ENCODE measurements at regions not wholly inside any gene's neighbourhood (a gene's known extent, or its start where the extent isn't known, plus 50 kb on each side); places are given as distances from the start of the nearest gene placed in this dataset.

DNA sequence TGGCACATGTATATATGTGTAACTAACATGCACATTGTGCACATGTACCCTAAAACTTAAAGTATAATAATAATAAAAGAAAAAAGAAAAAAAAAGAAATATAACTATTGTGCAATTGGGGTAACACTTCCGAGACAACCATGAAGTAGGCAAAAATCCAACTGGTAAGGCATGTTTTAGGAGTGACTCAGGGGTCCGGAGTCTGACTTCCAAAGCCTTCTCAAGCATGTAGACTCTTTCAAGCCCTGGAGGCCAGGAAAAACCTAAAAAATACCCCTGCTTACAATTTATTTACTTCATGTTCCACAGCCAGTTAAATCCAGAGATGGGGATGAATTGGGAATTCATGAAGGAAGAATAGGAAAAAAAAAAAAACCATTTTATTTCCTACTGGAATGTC lies 161.3 kb upstream of the PHACTR1 start:
- no peak overlapping the region for H3K27ac Mint-ChIP-seq (ENCODE audit: unreplicated experiment)
- H3K9me3 Mint-ChIP-seq (ENCODE audit: unreplicated experiment), result peaks cover 21% of the 10 kb centered on the region
- H3K27me3 ChIP-seq (replicated peaks; ENCODE audit: control insufficient read depth, insufficient read depth, low read length), result no peaks in the 10 kb centered on the region
- no peaks in the 10 kb centered on the region for H3K36me3 Mint-ChIP-seq (ENCODE audit: insufficient read depth, unreplicated experiment)
- DNase-seq, result no peak
- no peak overlapping the region for H3K4me3 ChIP-seq (ENCODE audit: low read depth, low read length)
- no peak overlapping the region for H3K4me3 Mint-ChIP-seq (ENCODE audit: unreplicated experiment)
- H3K4me1 ChIP-seq, result no peaks in the 10 kb centered on the region
- no peaks in the 10 kb centered on the region for H3K4me1 Mint-ChIP-seq (ENCODE audit: low read depth, unreplicated experiment)
- intact Hi-C loops (cut with micrococcal nuclease; ENCODE audit: unreplicated experiment), result no loop called here
- BruUV-seq (replicated peaks), result no TSS peak
- no peaks in the 10 kb centered on the region for H3K9me3 ChIP-seq
- H3K36me3 ChIP-seq (ENCODE audit: control insufficient read depth, insufficient read depth, low read length), result no peaks in the 10 kb centered on the region
- POLR2A ChIA-PET, result no interaction called here
- TF ChIP-seq, protein P1, sequence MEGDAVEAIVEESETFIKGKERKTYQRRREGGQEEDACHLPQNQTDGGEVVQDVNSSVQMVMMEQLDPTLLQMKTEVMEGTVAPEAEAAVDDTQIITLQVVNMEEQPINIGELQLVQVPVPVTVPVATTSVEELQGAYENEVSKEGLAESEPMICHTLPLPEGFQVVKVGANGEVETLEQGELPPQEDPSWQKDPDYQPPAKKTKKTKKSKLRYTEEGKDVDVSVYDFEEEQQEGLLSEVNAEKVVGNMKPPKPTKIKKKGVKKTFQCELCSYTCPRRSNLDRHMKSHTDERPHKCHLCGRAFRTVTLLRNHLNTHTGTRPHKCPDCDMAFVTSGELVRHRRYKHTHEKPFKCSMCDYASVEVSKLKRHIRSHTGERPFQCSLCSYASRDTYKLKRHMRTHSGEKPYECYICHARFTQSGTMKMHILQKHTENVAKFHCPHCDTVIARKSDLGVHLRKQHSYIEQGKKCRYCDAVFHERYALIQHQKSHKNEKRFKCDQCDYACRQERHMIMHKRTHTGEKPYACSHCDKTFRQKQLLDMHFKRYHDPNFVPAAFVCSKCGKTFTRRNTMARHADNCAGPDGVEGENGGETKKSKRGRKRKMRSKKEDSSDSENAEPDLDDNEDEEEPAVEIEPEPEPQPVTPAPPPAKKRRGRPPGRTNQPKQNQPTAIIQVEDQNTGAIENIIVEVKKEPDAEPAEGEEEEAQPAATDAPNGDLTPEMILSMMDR (IDR thresholded peaks at IDR 0.05; ENCODE audit: insufficient read depth in 1 of 2, low read depth in 1 of 2, low read length in 1 of 2, severe bottlenecking in 1 of 2, unreplicated experiment in 1 of 2), result no peak
- CTCF ChIA-PET, result no interaction called here
- no peaks in the 10 kb centered on the region for H3K27me3 Mint-ChIP-seq (ENCODE audit: insufficient read depth, unreplicated experiment)

DNA sequence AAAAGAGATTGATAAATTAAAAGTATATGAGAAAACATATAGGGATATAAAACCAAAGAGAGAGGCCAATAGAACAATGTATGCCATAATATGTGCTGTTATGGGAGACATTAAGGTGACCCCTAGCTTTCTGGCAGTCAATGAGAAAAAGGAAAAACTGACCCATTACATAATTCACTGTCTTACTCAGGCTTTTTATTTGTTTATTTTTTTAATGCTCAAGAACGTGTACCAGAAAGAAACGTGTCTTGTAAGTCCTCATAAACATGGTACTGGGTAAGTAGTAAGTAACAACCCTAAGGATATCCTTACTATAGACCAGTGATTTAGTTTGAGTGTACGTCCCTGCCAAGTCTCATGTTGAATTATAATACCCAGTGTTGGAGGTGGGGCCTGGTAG lies 160.8 kb upstream of the PHACTR1 start:
- H3K4me1 Mint-ChIP-seq (ENCODE audit: low read depth, unreplicated experiment), result no peaks in the 10 kb centered on the region
- no peak overlapping the region for H3K27ac Mint-ChIP-seq (ENCODE audit: unreplicated experiment)
- no TSS peak for BruUV-seq (replicated peaks)
- intact Hi-C loops (cut with micrococcal nuclease; ENCODE audit: unreplicated experiment), result no loop called here
- H3K4me1 ChIP-seq, result no peaks in the 10 kb centered on the region
- H3K36me3 Mint-ChIP-seq (ENCODE audit: insufficient read depth, unreplicated experiment), result no peaks in the 10 kb centered on the region
- no peaks in the 10 kb centered on the region for H3K27me3 Mint-ChIP-seq (ENCODE audit: insufficient read depth, unreplicated experiment)
- no peaks in the 10 kb centered on the region for H3K27me3 ChIP-seq (replicated peaks; ENCODE audit: control insufficient read depth, insufficient read depth, low read length)
- H3K4me3 ChIP-seq (ENCODE audit: low read depth, low read length), result no peak overlapping the region
- ChIA-PET CTCF (no interaction called here), POLR2A (no interaction called here)
- H3K4me3 Mint-ChIP-seq (ENCODE audit: unreplicated experiment), result no peak overlapping the region
- DNase-seq, result no peak
- TF ChIP-seq, protein P1 (IDR thresholded peaks at IDR 0.05; ENCODE audit: insufficient read depth in 1 of 2, low read depth in 1 of 2, low read length in 1 of 2, severe bottlenecking in 1 of 2, unreplicated experiment in 1 of 2), result no peak
- no peaks in the 10 kb centered on the region for H3K9me3 ChIP-seq
- H3K9me3 Mint-ChIP-seq (ENCODE audit: unreplicated experiment), result peaks cover 21% of the 10 kb centered on the region
- H3K36me3 ChIP-seq (ENCODE audit: control insufficient read depth, insufficient read depth, low read length), result no peaks in the 10 kb centered on the region

DNA sequence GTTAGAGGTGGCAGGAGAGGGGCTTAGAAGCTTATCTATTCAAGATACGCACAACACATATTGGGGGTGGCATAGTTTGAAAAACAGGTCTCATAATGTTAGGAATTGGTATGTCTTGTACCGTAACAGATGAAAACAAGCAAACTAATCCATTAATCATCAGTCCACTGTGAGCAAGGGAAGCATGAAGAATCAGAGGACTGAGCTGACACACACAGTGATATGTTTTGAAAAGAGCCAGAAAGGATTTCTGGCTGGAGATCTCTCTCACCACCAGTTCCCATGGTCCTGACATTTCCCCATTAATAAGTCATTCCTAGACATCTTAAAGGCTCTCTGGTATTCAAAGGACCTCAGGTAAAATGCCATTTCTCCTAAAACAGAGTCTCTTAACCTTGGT lies 158.8 kb upstream of the PHACTR1 start:
- H3K4me3 Mint-ChIP-seq (ENCODE audit: unreplicated experiment), result no peak overlapping the region
- H3K4me1 Mint-ChIP-seq (ENCODE audit: low read depth, unreplicated experiment), result peaks cover 11% of the 10 kb centered on the region
- Histone ChIP-seq H3K36me3 (ENCODE audit: control insufficient read depth, insufficient read depth, low read length) (no peaks in the 10 kb centered on the region), H3K4me3 (ENCODE audit: low read depth, low read length) (no peak overlapping the region), H3K27me3 (replicated peaks; ENCODE audit: control insufficient read depth, insufficient read depth, low read length) (no peaks in the 10 kb centered on the region), H3K4me1 (peaks cover 8% of the 10 kb centered on the region; the same call in 1 of the 2 replicates), H3K9me3 (peaks cover 14% of the 10 kb centered on the region)
- TF ChIP-seq, protein P1 (IDR thresholded peaks at IDR 0.05; ENCODE audit: insufficient read depth in 1 of 2, low read depth in 1 of 2, low read length in 1 of 2, severe bottlenecking in 1 of 2, unreplicated experiment in 1 of 2), result no peak
- no peaks in the 10 kb centered on the region for H3K27me3 Mint-ChIP-seq (ENCODE audit: insufficient read depth, unreplicated experiment)
- ChIA-PET CTCF (no interaction called here), POLR2A (no interaction called here)
- DNase-seq, result no peak
- peaks cover 25% of the 10 kb centered on the region for H3K9me3 Mint-ChIP-seq (ENCODE audit: unreplicated experiment)
- intact Hi-C loops (cut with micrococcal nuclease; ENCODE audit: unreplicated experiment), result no loop called here
- peaks cover 8% of the 10 kb centered on the region for H3K36me3 Mint-ChIP-seq (ENCODE audit: insufficient read depth, unreplicated experiment)
- no peak overlapping the region for H3K27ac Mint-ChIP-seq (ENCODE audit: unreplicated experiment)
- BruUV-seq (replicated peaks), result no TSS peak
